ENCODE measurements at regions not wholly inside any gene's neighbourhood (a gene's known extent, or its start where the extent isn't known, plus 50 kb on each side); places are given as distances from the start of the nearest gene placed in this dataset.
"Not testable (repeated sequence)": the region's sequence is repeated elsewhere in the genome, so short reads cannot be mapped to it uniquely, and the experiment has no call there.

DNA sequence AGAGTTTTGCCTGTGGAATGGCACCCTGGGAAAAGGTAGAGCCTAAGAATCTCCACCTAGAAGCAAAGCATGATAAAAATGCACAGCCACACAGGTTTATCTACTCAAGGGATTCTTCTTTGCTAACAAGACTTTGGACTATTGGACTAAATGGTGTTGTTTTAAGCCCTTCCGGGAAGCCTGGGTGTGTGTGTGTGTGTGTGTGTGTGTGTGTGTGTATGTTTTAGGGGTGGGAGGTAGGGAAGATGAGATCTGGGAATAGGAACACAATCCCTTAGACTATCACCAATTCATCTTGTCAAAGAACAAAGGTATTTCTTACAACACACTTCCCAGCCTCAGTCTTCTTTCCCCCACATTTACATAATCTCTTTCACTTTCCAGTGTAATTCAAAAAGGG, 327.5 kb upstream of the FGF16 start (continued):
- TF ChIP-seq, protein P1, sequence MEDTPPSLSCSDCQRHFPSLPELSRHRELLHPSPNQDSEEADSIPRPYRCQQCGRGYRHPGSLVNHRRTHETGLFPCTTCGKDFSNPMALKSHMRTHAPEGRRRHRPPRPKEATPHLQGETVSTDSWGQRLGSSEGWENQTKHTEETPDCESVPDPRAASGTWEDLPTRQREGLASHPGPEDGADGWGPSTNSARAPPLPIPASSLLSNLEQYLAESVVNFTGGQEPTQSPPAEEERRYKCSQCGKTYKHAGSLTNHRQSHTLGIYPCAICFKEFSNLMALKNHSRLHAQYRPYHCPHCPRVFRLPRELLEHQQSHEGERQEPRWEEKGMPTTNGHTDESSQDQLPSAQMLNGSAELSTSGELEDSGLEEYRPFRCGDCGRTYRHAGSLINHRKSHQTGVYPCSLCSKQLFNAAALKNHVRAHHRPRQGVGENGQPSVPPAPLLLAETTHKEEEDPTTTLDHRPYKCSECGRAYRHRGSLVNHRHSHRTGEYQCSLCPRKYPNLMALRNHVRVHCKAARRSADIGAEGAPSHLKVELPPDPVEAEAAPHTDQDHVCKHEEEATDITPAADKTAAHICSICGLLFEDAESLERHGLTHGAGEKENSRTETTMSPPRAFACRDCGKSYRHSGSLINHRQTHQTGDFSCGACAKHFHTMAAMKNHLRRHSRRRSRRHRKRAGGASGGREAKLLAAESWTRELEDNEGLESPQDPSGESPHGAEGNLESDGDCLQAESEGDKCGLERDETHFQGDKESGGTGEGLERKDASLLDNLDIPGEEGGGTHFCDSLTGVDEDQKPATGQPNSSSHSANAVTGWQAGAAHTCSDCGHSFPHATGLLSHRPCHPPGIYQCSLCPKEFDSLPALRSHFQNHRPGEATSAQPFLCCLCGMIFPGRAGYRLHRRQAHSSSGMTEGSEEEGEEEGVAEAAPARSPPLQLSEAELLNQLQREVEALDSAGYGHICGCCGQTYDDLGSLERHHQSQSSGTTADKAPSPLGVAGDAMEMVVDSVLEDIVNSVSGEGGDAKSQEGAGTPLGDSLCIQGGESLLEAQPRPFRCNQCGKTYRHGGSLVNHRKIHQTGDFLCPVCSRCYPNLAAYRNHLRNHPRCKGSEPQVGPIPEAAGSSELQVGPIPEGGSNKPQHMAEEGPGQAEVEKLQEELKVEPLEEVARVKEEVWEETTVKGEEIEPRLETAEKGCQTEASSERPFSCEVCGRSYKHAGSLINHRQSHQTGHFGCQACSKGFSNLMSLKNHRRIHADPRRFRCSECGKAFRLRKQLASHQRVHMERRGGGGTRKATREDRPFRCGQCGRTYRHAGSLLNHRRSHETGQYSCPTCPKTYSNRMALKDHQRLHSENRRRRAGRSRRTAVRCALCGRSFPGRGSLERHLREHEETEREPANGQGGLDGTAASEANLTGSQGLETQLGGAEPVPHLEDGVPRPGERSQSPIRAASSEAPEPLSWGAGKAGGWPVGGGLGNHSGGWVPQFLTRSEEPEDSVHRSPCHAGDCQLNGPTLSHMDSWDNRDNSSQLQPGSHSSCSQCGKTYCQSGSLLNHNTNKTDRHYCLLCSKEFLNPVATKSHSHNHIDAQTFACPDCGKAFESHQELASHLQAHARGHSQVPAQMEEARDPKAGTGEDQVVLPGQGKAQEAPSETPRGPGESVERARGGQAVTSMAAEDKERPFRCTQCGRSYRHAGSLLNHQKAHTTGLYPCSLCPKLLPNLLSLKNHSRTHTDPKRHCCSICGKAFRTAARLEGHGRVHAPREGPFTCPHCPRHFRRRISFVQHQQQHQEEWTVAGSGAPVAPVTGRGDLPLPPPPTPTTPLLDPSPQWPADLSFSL (CRISPR knock-in tag; IDR thresholded peaks at IDR 0.05), result peak; percentile 56; the same call in 1 of the 2 replicates
- no peak for TF ChIP-seq ZNF598 (CRISPR knock-in tag; IDR thresholded peaks at IDR 0.05; ENCODE audit: borderline replicate concordance)

DNA sequence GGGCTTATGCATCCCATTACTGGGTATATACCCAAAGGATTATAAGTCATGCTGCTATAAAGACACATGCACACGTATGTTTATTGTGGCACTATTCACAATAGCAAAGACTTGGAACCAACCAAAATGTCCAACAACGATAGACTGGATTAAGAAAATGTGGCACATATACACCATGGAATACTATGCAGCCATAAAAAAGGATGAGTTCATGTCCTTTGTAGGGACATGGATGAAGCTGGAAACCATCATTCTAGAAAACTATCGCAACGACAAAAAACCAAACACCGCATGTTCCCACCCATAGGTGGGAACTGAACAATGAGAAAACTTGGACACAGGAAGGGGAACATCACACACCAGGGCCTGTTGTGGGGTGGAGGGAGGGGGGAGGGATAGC, 323.3 kb upstream of the FGF16 start:
- H3K4me3 ChIP-seq (replicated peaks in 1 of 3; ENCODE audit: insufficient read depth in 1 of 3, low read depth in 2 of 3, low read length in 3 of 3); FAIRE-seq; H3K36me3 ChIP-seq (replicated peaks in 1 of 2; ENCODE audit: control insufficient read depth in 1 of 2, insufficient read depth in 2 of 2, low read length in 2 of 2); ATAC-seq; H3K27me3 ChIP-seq (ENCODE audit: control insufficient read depth in 1 of 2, insufficient read depth in 2 of 2, low read length in 2 of 2); H3K9ac ChIP-seq (ENCODE audit: insufficient read depth, low read depth, low read length); BruUV-seq (replicated peaks); H3K27ac ChIP-seq (ENCODE audit: extremely low read length, insufficient read depth, low read length); H3K79me2 ChIP-seq (ENCODE audit: insufficient read depth, low read length); in situ Hi-C loops (cut with HindIII; ENCODE audit: extremely low pct_ligation_motif_present, low pct_unique_long_range_greater_than_20kb); intact Hi-C loops (cut with micrococcal nuclease; ENCODE audit: unreplicated experiment); H4K20me1 ChIP-seq (ENCODE audit: insufficient read depth, low read length); H3K4me2 ChIP-seq (ENCODE audit: low read depth, low read length); H3K9me3 ChIP-seq (ENCODE audit: low read length); CTCF ChIA-PET (ENCODE audit: low intra/inter-chr PET ratio, low total read pairs); H2AFZ ChIP-seq (ENCODE audit: low read length); DNase-seq (ENCODE audit: low spot score); POLR2A ChIA-PET: not testable (repeated sequence)
- WGBS (ENCODE audit: low lambda C conversion rate), result 91% methylated on average over 4 of the region's 5 CpGs
- H3K4me1 ChIP-seq (ENCODE audit: insufficient read depth, low read length), result peaks cover 12% of the 10 kb centered on the region; the same call in 1 of the 2 replicates
